Hepatic stellate cell (primary cell): ENCODE measurements at regions not wholly inside any gene's neighbourhood (a gene's known extent, or its start where the extent isn't known, plus 50 kb on each side); places are given as distances from the start of the nearest gene placed in this dataset.

ENCODE experiments used
- DNase-seq: peaks from one replicate; pipeline ENCODE4 v3.0.0; 2011; ENCODE audit warnings: low spot score

DNA sequence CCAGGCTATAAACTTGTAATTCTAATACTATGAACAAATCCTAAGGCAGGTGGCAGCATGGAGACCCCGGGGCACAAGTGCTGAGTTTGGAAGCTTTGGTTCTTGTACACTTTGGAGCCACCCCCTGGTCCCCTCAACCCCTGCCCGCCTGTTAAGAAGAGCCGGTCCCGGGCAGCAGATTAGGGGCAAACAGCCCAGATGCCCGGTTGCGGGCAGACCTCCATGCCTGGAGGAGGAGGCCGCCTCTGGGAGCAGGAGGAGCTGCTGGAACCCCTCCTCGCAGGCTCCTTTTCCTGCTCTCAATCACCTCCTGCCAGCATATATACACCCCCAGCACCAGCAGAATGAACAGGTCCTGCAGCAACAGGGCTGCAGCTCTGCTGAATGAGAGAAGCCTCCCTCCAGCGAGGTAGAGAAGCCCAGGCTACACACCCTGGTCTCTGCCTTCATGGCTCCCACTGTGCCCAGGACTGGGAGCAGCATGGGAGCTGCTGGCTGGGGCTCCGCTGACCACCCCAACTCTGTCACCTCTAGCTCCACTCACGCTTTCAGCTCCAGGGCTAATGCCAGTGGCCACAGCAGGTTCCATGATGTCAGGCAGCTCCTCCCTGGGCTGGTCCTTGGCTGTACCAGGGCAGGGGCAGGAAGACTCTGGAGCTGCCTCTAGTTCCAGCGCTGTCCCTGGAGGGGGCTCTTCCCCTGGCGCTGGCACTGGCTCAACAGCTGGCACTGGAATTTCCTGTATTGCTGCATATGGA is 1713.5 kb upstream of the ACO1 start:
- no peak for DNase-seq

DNA sequence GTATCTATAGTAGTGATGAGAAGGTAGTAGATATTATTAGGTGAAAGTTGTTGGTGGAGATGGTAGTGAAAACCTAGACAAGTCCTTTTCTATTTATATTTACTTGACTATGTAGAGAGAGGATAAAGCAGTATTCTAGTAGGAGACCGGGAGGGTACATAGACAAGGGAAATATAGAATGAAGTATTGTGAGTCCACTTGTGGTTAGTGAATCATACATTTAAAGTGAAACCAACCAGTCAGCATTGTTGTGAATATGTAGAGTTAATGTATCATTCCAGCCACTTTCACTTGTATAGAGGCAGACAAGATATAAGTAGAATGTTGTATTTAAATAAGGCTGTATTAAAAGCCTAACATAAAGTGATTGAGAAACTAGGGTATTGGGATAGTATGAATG is 1711.3 kb upstream of the ACO1 start:
- DNase-seq: no peak

DNA sequence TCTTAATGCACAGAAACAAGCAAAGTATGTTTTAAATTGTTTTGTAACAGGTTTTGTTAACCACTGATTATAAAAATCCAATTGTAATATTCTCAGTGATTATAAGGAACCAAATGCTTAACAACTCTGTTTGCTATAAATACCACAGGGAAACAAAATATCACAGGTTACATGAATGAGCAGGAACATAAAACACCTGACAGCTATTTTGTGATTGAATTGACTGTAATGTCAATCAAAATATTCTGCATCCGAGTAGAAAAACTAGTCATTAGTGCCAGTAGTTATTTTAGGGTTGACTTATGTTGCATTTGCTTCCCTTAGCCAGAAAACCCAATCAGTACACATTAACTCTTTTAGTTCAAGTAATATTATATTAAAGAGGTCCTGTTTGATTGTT is 1707.8 kb upstream of the ACO1 start:
- DNase-seq: no peak

DNA sequence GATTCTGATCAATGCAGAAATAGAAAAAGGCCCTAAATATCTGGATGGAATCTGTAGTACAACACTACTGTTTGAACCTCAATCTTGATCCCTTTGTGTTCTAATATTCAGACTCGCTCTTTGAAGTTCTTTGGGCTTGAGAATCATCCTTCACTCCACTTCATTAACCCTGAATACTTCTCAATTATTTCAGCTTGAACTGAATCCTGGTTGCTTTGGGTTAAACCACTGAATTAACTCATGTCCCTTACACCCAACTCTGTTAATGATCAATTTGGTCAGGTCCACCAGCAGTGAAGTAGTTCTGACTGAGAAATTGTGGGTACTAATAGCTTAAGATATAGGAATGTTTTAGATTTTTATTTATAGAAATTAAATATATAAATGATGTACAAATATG is 1707.2 kb upstream of the ACO1 start:
- no peak for DNase-seq

DNA sequence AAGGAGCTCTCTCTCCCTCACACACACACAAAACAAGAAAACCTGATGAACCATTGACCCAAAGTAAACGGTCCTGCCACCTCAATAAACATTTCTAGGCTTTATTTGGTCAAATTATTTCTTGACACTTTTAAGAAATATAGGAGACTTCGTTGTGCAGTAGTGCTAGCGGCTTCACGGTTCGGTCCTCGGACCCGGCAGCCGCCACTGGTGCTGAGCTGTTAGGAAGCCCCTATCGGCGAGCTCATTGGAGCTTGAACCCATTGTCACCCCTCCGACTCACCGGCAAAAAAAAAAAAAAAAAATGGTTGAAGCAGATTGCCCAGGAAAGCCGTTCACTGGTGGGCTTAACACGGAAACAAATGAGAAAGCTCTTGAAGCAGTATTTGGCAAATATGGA is 1695.6 kb upstream of the ACO1 start:
- DNase-seq: no peak

DNA sequence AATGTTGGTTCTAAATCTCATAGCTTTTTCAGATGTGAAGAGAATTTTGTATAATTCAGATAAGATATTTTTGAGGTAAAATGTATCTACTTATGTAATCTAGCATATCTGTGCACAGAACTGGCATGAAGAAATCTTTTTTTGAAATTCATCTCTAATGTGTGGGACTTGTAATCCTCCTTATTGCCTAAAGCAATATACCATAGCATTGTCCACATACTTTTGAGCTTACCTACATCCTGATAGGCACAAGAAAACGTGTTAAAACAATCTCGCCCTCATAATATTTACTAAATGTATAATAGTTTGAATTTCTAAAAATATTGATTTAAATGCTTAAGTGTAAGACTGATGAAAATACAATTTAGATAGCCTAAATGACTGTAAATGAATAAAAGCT is 1686.5 kb upstream of the ACO1 start:
- no peak for DNase-seq

DNA sequence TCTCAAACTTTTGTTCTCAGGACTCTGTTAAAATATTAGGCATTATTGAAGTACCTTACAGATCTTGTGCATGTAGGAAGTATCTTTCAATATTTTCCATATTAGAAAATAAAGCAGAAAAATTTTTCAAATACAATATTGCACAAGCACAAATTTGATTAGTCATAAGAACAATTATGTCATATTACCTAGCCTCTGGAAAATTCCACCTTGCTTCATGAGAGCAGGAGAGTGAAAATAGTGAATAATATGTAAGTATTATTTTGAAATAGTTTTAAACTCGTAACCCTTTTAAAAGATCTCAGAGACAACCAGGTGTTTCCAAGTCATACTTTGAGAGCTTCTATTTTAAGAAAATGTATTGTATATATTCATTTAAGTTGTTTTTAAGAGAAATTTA is 1672.9 kb upstream of the ACO1 start:
- DNase-seq: no peak

DNA sequence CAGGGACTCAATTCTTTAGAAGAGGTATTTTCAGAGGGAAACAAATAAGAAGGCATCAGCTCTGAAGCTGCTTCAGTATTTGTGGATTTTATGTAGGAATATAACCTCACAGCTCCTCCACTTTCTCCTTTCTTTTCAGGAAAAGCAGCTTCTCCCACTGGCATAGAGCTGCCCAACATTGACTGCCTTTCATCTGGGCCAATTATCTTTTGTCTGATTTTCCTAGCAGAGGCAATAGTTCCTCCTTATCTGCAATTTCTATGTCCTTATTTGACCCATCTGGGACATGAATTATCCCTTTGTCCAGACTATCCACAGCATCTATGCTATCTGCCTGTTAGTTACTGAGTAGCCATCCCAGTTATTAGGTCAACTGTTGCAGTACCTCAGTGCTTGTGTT is 1671.2 kb upstream of the ACO1 start:
- DNase-seq: no peak

DNA sequence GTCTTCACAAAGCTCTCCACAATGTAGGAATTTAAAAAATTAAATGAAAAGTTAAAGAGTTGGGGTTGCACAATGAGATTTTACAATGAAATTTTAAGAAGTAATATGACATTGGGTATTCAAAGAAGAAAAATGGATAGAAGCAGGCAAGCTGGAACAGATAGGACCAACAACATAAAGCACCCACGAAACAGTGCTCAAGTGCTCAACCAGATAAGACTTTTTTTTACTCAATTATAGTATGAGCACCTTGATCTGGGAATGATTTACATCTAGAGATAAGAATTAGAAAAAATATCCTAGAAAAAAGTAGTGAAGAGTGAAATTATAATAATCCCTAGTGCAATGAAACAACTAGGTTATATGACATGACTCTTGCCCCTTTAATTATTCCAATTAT is 1670.1 kb upstream of the ACO1 start:
- DNase-seq: no peak

DNA sequence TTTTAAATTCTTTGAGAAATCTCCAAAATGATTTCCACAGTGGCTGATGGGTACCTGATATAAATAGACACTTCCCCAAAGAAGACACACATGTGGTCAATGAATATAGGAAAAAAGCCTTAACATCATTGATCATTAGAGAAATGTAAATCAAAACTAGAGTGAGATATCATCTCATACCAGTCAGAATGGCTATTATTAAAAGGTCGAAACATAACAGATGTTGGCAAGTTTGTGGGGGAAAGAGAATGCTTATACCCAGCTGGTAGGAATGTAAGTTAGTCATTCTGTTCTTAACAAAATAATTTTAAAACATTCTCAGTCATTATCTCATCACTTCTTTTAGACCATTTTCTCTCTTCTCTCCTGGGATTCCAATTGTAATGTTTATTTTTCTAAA is 1666.0 kb upstream of the ACO1 start:
- no peak for DNase-seq

DNA sequence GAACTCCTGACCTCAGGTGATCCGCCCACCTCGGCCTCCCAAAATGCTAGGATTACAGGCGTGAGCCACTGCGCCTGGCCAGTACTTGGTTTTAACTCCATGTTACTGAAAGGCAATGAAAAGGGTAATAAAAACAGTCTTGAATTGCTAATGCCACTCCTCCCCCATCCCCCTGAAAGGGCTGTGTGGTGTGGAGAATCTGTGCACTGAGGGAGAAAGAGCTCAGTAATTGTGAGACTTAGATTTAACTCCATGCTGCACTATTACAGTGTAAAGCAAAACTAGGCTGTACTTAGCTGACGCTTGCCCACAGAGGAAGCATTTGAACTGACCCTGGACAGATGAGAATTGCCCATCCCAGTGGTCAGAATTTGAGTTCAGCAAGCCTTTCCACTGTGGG is 1662.4 kb upstream of the ACO1 start:
- DNase-seq: no peak

DNA sequence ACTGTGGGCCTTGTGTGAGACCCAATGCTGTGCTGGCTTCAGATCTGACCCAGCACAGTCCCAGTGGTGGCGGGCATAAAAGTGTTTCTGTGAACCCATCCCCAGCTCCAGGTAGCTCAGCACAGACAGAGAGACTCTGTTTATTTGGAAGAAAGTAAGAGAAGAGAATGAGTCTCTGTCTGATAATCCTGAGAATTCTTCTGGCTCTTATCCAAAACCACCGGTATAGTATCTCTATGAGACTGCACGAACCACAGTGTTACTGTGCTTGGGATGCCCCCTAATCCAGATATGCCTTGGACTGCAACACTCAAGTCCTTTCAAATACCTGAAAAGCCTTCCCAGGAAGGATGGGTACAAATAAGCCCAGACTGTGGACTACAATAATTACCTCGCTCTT is 1660.8 kb upstream of the ACO1 start:
- DNase-seq: no peak

DNA sequence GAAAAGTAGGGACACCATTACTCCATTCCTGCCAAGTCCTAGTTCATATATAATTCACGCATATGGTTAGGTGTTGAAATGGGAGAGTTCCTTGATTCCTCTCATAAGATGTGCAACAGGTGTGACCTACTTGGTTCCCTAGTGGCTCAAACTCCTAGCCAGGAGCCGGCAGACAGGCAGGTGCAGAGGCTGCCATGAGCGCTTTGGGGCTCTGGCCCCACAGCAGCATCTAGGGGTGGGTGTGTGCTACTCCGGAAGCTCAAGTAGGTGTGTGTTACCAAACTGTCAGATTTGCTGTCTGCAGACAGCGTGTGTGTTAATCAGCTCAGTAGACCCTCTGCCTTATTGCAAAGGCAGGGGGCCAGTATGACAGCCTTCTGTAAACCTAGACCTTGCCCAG is 1652.4 kb upstream of the ACO1 start:
- no peak for DNase-seq

DNA sequence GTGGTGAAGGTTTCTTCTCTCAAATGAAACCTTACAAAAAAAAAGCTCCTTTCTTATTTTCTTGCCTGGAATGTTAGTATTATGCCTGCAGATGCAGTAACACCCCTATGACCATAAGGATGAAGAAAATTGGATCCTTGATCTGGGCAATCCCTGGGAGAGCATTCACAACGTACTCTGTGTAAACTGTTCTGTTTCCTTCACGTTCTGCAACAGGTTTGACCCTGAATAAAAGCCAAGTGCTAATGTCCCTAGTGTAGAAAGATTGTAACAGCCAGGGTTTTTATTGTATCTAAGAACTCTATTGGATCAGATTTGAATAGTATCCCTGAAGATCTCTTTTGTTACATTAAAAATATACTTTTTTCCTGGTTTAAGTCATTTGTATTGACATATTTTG is 1639.6 kb upstream of the ACO1 start:
- no peak for DNase-seq

DNA sequence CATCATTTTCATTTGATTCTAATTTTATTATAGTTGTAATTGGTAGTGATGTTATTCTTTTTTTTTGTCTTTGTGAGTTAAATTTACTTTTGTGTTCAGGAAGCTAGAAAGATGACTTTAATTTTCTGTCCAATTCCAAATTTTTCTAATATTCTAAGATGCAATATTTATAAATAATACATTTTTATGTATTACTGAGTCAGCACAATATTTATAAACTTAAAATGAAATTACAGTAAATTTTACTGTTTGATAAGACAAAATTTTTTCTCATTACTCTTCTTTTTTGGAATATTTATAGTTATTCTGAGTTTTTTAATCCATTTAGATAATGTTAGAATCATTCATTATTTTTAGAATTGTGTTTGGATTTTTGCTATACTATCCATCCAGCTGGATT is 1637.9 kb upstream of the ACO1 start:
- DNase-seq: no peak

DNA sequence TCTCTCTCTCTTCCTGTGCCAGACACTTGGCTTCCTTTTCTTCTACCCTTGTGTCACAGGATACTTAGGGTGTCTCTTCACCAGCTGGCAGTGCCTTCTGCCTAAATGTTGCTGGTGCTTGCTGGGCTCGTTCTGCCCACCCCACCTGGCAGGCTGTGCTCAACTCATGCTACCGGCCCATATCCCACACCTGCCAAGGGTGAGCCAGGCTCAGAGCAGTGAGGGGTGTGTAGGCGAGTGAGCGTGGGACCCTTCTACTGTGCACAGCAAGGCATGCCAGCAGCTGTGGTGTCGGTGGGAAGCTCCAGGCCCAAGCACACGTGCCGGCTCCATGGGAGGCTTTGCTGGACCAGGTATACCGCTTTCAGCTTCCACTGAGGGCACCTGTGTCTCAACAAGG is 1626.7 kb upstream of the ACO1 start:
- no peak for DNase-seq

DNA sequence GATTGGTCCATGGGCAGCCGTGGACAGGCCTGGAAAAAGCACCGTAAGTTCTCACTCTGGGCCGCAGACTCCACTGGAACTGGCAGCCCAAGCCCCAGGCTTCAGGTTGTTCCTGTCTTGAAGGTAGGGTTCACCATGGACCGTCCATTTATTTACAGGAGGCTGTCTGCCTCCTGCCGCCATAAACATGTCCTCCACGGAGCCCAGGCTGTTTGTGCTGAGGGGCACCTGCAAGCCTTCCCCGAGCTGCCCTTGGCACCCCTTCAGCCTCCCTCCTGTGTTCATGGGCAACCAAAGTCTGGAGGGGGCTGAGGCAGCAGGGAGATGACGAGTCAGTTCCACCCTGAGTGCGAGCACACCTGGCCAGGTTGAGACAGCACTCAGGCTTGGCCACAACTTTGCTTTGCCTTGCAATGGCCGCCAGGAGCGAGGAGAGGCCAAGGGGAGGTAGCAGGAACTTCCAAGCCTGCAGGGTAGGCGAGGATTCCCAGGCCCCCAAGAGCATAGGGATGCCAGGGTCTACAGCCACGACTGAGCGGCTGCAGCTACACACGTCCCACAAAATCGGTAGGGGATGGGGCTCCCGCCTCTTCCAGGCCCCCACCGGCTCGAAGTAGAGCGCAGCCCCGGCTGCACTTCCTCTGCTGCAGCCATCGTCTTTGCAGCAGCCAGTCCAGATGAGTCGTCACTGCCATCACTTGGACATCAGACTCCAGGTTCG is 1625.6 kb upstream of the ACO1 start:
- DNase-seq: no peak

DNA sequence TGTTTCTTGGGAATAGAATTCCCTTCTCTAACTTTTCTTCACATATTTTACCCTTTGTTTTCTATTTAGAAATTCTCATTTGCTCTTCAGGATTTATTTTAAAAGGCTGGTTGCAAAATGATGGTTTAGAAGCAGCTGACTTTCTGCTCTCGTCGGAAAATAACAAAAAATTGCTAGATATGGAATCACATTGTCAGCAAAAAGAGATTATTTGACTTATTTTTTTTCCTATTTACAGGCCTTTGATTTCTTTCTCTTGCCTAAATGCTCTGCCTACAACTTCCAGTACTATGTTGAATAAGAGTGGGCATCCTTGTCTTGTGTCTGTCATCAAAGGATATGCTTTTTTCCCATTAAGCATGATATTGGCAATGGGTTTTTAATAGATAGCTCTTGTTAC is 1619.1 kb upstream of the ACO1 start:
- DNase-seq: no peak

DNA sequence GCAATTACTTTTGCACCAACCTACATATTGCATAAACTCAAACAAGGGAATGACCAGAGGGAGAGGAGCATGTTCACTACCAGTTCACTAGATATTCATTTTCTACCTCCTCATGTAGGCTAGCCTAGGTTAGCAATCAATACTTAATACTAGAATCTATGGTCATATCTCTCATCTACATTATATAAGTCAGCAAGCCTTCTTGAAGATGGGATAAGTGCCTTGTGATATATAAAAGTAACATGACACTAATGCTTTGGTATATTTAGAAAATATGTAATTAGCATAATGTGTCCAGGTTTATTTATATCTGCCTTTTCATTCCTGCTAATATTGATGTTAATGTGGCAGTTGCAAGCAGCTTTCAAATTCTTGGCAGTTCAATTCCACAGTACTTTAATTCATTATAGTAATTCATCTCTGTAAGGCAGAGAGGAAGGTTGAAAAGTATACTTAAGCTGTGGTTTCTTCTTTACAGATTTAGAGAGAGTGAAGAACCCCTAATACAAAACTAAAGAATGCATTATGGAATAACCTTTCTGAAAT is 1613.2 kb upstream of the ACO1 start:
- no peak for DNase-seq

DNA sequence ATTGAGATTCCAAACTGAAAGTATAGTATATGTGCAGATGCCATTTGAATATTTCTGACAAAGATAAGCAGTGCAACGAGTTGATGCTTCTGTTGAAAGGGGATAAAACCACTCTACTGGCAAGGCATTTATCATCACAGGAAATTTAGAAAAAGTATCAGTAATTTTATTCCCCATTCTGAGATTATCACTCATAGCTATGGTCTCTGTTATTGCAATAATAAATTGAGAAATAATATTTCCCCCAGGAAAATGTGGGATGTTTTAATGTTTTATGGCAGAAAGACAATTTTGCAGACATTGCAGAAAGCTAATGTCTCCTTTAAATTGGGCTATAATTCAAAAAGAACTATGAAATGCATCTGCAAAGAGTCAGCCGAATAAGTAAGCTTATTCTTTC is 1612.7 kb upstream of the ACO1 start:
- DNase-seq: no peak

DNA sequence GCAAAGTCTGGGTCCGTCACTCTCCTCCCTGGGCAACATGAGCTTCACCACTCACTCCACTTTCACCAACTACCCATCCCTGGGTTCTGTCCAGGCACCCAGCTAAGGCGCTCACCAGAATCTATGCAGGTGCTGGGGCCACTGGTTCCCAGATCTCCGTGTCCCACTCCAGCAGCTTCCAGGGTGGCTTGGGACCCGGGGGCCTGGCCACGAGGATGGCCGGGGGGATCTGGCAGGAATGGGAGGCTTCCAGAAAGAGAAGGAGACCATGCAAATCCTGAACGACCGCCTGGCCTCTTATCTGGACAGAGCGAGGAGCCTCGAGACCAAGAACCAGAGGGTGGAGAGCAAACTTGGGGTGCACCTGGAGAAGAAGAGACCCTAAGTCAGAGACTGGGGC is 1611.0 kb upstream of the ACO1 start:
- no peak for DNase-seq

DNA sequence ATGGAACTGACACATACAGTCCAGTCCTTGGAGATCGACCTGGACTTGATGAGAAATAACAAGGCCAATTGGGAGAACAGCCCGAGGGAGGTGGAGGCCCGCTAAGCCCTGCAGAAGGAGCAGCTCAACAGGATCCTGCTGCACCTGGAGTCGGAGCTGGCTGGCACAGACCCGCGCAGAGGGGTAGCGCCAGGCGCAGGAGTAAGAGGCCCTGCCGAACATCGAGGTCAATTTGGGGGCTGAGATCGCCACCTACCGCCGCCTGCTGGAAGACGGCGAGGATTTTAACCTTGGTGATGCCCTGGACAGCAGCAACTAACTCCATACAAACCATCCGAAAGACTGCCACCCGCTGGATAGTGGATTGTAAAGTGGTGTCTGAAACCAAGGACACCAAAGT is 1610.1 kb upstream of the ACO1 start:
- no peak for DNase-seq

DNA sequence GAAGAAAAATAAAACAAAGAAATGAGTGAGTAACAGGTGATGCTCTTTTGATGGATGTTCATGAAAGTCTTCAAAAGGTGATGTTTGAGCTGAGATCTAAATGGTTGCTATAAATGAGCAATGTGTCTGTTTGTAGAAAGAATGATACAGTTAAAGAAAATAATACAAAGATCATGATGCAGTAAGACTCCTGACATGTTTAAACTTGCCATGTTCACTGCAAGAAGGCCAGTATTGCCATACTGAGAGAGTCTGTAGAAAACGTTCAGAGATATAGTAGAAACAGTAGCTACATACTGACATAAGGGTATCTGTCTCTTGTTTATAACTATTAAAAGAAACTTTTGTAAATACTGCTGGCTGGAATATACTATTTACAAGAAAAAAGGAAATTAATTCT is 1609.2 kb upstream of the ACO1 start:
- no peak for DNase-seq

DNA sequence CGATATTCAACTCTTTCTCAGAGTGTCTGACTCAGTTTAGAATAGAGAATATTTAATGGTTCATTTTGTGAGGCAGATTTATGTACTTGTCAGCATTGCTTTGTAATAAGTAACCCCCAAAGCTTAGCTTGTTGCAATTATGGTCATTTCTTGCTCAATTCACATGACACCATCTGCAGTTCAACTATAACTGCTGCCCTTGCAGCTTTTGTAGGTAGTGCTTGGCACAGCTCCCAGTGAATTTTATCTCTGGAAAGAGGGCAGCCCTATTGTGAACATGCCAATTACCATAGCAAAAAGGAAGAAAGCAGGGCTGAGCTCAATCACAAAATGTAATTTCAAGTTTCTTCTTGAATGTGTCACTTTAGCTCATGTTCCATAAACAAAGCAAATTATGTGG is 1587.7 kb upstream of the ACO1 start:
- no peak for DNase-seq
